ENCODE measurements at regions not wholly inside any gene's neighbourhood (a gene's known extent, or its start where the extent isn't known, plus 50 kb on each side); places are given as distances from the start of the nearest gene placed in this dataset.

DNA sequence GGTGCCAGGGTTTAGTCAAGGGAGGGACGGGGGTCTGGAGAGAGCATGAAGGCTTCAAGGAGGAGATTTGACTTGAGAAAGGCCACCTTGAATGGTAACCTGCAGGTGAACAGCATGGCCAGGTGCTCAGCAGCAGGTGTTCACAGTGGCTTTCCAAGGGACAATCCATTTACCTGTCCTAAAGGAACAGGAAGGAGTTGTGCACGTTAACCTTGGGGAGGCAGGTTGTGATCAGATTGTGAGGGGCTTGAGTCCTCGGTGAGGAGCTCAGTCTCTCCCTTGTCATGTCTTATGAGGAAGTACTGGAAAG lies 120.1 kb upstream of the ERCC6L2 start:
- no peak for DNase-seq

GRCh38 chr9:95754533-95755420 lies 120.7 kb upstream of the ERCC6L2 start:
- no peak for DNase-seq

DNA sequence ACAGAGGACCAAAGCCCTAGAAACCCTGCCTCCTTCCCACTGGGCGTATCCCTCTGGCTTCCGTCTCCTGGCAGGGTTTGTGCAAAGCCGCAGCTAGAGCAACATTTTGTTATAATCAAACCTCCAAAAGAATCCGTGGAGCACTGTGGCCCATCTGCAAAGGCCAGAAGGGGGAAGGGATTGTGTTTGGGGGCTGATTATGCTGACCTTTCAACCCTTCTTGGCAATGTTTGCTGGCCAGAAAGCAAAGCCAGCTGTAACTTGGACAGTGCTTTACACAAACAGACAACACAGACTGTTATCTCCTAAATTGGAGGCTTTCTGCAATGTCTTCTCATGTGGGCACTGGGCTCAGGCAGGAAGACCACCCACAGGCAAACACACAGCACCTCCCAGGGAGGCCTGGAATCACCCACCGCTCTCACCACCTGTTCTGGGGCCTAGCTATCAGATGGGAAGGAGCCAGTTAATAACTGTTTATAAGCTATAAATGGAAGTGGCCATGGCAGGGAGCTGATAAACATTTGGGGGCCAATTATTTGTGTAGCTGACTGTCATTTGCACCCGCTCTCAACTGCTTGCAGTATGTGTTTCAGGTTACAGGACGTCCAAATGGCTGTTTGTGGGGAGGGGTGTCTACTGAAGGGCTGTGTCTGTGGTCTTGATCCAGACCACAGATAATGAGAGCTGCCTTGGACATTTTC lies 121.6 kb upstream of the ERCC6L2 start:
- peak; percentile 72 for DNase-seq

- no peak for DNase-seq
Measured at GRCh38 chr9:95752129-95752731, 123.3 kb upstream of the ERCC6L2 start.

DNA sequence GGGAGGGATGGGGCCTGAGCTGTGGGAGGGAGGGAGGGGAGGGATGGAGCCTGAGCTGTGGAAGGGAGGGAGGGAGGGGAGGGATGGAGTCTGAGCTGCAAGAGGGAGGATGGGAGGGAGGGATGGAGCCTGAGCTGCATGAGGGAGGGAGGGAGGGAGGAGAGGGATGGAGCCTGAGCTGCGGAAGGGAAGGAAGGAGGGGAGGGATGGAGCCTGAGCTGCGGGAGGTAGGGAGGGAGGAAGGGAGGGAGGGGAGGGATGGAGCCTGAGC lies 124.0 kb upstream of the ERCC6L2 start:
- DNase-seq: no peak

- no peak for DNase-seq
Measured at GRCh38 chr9:95750725-95751519, 124.6 kb upstream of the ERCC6L2 start.

GRCh38 chr9:95749493-95749892 lies 126.0 kb upstream of the ERCC6L2 start:
- no peak for DNase-seq

DNA sequence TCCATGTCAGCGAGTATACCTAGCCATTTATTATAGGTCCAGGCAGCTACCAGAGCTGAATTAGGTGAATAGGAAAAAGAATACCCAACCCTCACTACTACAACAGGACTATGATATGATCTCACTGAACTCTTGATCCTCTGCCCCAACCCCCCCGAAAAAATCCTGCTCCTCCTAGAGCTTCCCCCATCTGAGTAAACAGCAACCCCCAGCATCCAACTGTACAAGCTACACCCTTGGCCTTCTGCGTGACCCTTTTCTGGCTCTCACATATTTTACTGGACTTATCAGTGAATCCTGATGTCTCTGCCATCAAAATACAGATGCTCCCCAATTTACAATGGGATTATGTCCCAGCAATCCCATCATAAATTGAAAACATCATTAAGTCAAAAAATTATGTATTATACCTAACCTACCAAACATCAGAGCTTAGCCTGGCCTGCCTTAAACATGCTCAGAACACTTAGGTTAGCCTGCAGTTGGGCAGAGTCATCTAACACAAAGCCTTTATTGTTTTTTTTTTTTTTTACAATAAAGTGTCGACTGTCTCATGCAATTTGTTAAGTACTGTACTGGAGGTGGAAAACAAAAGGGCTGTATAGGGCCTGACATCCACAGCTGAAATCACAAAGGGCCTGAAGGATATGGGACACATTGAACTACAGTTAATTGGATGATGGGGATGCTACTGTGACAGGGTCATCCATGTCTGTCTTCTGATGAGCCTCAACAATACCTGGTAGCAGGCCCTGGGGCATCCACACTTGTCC lies 128.9 kb upstream of the ERCC6L2 start:
- DNase-seq: peak; percentile 80

- no peak for DNase-seq
Measured at GRCh38 chr9:95742821-95743220, 132.7 kb upstream of the ERCC6L2 start.

- DNase-seq: no peak
Measured at GRCh38 chr9:95741631-95742030, 133.9 kb upstream of the ERCC6L2 start.

DNA sequence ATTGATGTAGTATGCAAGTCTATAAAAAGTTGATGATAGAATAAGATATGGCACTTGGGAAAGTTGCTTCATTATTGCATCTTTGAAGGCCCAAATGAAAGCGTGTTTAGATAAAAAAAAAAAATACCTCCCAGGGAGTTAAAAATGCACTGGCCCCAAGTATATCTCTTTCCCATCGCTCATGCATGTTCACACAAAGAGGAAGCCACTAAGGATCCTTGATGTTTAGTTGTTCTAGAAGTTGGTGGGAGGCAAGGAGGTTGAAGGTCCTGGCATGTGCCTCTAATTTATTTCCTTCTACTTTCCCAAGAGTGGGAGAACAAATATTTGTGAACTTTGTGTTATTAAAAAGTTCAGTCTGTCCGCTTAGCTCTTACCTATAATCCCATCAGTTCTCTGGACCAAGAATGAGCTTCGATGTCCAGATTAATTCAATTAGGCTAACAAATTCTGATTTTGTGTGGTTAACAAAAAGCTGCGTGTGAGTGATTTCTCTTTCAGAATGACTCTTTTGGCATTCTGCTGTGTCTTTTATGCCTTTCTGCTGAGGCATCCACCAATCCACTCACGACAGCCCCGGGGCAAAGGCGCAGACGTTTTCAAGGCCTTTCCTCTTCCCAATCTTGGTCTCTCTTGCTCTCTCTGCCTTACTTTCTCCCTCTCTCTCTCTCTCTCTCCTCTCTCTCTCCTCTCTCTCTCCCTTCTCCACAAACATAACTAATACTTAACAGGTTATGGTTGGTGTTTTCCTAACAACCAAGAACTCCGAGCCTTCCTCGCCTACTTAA lies 135.1 kb upstream of the ERCC6L2 start:
- DNase-seq: peak; percentile 6

- no peak for DNase-seq
Measured at GRCh38 chr9:95738438-95738837, 137.1 kb upstream of the ERCC6L2 start.

DNA sequence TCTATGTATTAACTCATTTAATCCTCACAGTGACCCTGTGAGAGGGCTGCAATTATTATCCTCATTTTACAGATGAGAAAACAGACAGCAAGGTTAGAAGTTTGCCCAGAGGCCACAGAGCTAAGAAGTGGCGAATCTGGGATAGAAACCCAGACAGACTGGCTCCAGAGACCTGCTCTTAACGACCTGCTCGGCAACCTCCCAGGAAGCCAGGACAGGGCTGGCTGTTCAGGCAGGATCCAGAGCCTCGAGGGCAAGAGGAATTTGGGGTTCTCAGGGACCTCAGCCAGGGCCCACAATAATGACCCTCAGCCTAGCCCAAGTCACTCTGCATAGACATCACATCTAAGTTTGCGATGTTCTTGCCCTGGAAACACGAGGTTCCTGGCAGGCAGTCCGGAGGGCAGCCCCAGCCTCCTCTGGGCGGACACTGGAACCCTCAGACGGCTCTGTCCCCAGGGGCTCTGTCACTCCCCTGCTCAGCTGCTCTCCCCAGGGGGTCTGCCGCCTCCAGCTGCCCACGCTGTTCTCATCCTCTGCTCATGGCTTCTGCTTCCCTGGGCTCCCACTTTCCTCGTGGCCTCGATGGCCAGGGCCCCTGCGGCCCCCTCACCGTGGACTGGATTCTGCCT lies 138.5 kb upstream of the ERCC6L2 start:
- DNase-seq: peak; percentile 4

DNA sequence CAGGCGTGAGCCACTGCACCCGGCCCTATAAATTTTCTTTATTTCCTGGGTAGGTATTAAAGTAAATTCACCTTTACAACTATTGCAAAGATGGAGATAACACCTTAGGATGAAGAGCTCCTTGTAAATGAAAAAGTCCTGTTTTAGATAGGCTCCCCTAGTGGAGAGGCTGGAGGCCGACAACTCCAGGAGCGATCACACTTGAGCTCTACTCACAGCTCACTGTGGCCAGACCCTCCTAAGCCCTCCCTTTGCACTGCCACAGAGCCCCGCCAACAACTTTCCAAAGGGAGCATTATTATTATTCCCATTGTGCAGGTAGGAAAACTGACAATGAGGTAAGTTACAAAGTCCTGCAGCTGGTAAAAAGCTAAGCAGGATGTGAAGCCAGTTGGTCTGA lies 139.1 kb upstream of the ERCC6L2 start:
- DNase-seq: peak; percentile 10

- no peak for DNase-seq
Measured at GRCh38 chr9:95735701-95736100, 139.8 kb upstream of the ERCC6L2 start.

- peak; percentile 10 for DNase-seq
Measured at GRCh38 chr9:95733741-95734666, 141.5 kb upstream of the ERCC6L2 start.

GRCh38 chr9:95732802-95733688 lies 142.4 kb upstream of the ERCC6L2 start:
- no peak for DNase-seq

DNA sequence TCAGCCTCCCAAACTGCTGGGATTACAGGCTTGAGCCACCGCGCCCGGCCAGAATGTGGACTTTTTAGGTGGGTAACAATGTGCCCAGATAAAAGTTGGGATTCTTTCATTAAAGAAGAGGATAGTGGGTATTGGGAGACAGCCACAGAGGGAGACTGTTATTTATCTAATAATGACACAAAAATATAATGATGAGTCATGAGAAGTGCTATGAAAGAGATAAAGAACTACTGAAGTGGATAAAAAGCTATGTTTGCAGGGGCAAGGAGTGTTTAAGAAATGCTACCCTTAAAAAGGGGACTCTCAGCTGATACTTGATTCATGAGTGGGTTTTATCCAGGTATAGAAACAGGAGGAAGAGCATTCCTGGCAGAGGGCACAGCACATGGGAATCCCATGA lies 143.6 kb upstream of the ERCC6L2 start:
- no peak for DNase-seq

Measured in eye (tissue), 1 donor.